DND-41 (cell line): ENCODE measurements at regions not wholly inside any gene's neighbourhood (a gene's known extent, or its start where the extent isn't known, plus 50 kb on each side); places are given as distances from the start of the nearest gene placed in this dataset.

Source experiments
- EZH2 ChIP-seq: IDR thresholded peaks from 3 replicates; pipeline ENCODE4 v1.6.1; 2012; ENCODE audit warnings: borderline replicate concordance, low read depth, mild to moderate bottlenecking, moderate library complexity, low read length, inconsistent platforms; ENCODE audit not compliant: severe bottlenecking
- TF ChIP-seq, protein P1 (sequence below): IDR thresholded peaks from 2 replicates; pipeline ENCODE4 v1.5.1; 2012; ENCODE audit warnings: borderline replicate concordance, low read length, moderate library complexity, mild to moderate bottlenecking; ENCODE audit not compliant: poor library complexity, severe bottlenecking; ENCODE audit errors: extremely low read depth

GRCh38 chr10:25828475-25828874, 105.6 kb upstream of the MYO3A start:
- TF ChIP-seq, protein P1, sequence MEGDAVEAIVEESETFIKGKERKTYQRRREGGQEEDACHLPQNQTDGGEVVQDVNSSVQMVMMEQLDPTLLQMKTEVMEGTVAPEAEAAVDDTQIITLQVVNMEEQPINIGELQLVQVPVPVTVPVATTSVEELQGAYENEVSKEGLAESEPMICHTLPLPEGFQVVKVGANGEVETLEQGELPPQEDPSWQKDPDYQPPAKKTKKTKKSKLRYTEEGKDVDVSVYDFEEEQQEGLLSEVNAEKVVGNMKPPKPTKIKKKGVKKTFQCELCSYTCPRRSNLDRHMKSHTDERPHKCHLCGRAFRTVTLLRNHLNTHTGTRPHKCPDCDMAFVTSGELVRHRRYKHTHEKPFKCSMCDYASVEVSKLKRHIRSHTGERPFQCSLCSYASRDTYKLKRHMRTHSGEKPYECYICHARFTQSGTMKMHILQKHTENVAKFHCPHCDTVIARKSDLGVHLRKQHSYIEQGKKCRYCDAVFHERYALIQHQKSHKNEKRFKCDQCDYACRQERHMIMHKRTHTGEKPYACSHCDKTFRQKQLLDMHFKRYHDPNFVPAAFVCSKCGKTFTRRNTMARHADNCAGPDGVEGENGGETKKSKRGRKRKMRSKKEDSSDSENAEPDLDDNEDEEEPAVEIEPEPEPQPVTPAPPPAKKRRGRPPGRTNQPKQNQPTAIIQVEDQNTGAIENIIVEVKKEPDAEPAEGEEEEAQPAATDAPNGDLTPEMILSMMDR, result no peak
- TF ChIP-seq EZH2, result no peak
